ENCODE measurements at regions not wholly inside any gene's neighbourhood (a gene's known extent, or its start where the extent isn't known, plus 50 kb on each side); places are given as distances from the start of the nearest gene placed in this dataset.

DNA sequence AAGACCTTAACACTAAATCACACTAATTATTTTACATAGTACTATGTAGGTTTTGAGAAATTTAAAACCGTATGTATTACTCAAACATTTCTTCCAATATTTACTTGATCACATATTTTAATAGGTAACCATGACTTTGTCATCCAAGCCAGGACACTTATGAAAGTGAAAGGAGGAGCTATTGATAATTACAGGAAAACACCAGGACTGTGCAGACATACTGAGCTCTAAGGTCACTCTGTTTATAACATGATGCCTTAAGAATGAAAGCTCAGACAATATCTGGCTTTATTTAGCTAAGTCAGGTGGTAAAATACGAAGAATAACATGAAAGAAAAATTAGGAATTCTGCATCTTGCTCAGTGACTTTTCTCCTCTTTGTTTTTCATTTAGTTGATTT is 216.0 kb upstream of the NANOGP8 start:
- H3K4me3 Mint-ChIP-seq, result no peak overlapping the region
- Histone ChIP-seq H3K4me2 (ENCODE audit: insufficient read depth, insufficient read length, low read length) (no peak overlapping the region), H2BK120ac (ENCODE audit: low read depth, low read length, poor library complexity, severe bottlenecking) (no peak overlapping the region), H3K9ac (ENCODE audit: extremely low read depth, insufficient read length, low read length) (no peak overlapping the region), H2BK15ac (ENCODE audit: low read depth, low read length) (no peak overlapping the region), H2BK12ac (ENCODE audit: insufficient read length, low read depth, low read length) (no peak overlapping the region), H3T11ph (ENCODE audit: low read length) (no peak overlapping the region), H3K14ac (ENCODE audit: insufficient read depth, low read length) (no peak overlapping the region), H2BK5ac (ENCODE audit: insufficient read length, low read length) (no peak overlapping the region), H3K18ac (ENCODE audit: insufficient read length, low read depth, low read length) (no peak overlapping the region), H2BK20ac (ENCODE audit: low read depth, low read length, poor library complexity, severe bottlenecking) (no peak overlapping the region), H3K79me1 (ENCODE audit: insufficient read depth, low read depth, low read length, poor library complexity, severe bottlenecking) (no peaks in the 10 kb centered on the region), H3K4ac (ENCODE audit: low read depth, low read length) (no peak overlapping the region), H3K23me2 (ENCODE audit: insufficient read length, low read depth, low read length, poor library complexity, severe bottlenecking) (no peaks in the 10 kb centered on the region), H3K9me3 (ENCODE audit: control insufficient read depth, low read depth, low read length) (no peaks in the 10 kb centered on the region), H3K79me2 (ENCODE audit: insufficient read depth, low read length) (no peaks in the 10 kb centered on the region), H3K56ac (ENCODE audit: insufficient read length, low read depth, low read length) (no peak overlapping the region), H4K91ac (ENCODE audit: insufficient read length, low read depth, low read length) (no peak overlapping the region), H4K20me1 (ENCODE audit: control insufficient read depth, insufficient read depth, insufficient read length) (no peaks in the 10 kb centered on the region), H3K4me1 (ENCODE audit: insufficient read depth, low read length) (no peaks in the 10 kb centered on the region), H4K5ac (ENCODE audit: insufficient read length, low read depth, low read length) (no peak overlapping the region), H3K27ac (ENCODE audit: insufficient read length, low read depth, low read length) (no peak overlapping the region), H4K8ac (replicated peaks; ENCODE audit: insufficient read length, low read depth, low read length) (no peak overlapping the region), H2AK5ac (ENCODE audit: insufficient read length, low read length) (no peak overlapping the region), H3K23ac (ENCODE audit: insufficient read length, low read depth, low read length) (no peak overlapping the region), H3K27me3 (ENCODE audit: insufficient read depth, low read length) (no peaks in the 10 kb centered on the region), H2AFZ (ENCODE audit: low read length) (no peak overlapping the region)
- TF ChIP-seq, protein P1, sequence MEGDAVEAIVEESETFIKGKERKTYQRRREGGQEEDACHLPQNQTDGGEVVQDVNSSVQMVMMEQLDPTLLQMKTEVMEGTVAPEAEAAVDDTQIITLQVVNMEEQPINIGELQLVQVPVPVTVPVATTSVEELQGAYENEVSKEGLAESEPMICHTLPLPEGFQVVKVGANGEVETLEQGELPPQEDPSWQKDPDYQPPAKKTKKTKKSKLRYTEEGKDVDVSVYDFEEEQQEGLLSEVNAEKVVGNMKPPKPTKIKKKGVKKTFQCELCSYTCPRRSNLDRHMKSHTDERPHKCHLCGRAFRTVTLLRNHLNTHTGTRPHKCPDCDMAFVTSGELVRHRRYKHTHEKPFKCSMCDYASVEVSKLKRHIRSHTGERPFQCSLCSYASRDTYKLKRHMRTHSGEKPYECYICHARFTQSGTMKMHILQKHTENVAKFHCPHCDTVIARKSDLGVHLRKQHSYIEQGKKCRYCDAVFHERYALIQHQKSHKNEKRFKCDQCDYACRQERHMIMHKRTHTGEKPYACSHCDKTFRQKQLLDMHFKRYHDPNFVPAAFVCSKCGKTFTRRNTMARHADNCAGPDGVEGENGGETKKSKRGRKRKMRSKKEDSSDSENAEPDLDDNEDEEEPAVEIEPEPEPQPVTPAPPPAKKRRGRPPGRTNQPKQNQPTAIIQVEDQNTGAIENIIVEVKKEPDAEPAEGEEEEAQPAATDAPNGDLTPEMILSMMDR (conservative IDR thresholded peaks at IDR 0.05), result no peak
- no CpG with 5 or more reads among the region's 2 CpGs for WGBS (ENCODE audit: extremely low coverage, insufficient read length, low lambda C conversion rate)
- no peaks in the 10 kb centered on the region for H3K27me3 Mint-ChIP-seq (ENCODE audit: low read depth)
- peaks cover 3% of the 10 kb centered on the region in 2 experiments; a peak in 3 of 4 replicates for H3K4me1 Mint-ChIP-seq
- no peak overlapping the region for H3K27ac Mint-ChIP-seq
- no peaks in the 10 kb centered on the region for H3K36me3 Mint-ChIP-seq (ENCODE audit: insufficient read depth in 1 of 3, low read depth in 3 of 3)
- no peak for DNase-seq
- H3K9me3 Mint-ChIP-seq, result no peaks in the 10 kb centered on the region
